ENCODE measurements at regions not wholly inside any gene's neighbourhood (a gene's known extent, or its start where the extent isn't known, plus 50 kb on each side); places are given as distances from the start of the nearest gene placed in this dataset.

GRCh38 chr9:13899924-13900323 is 414.0 kb downstream of the NFIB start:
- TF ChIP-seq CTCF (IDR thresholded peaks at IDR 0.05) (no peak), POLR2A (IDR thresholded peaks at IDR 0.05) (no peak)
